ENCODE measurements at regions not wholly inside any gene's neighbourhood (a gene's known extent, or its start where the extent isn't known, plus 50 kb on each side); places are given as distances from the start of the nearest gene placed in this dataset.
A peak's percentile ranks its signal among the peaks of the same experiment; 100 is the strongest.

DNA sequence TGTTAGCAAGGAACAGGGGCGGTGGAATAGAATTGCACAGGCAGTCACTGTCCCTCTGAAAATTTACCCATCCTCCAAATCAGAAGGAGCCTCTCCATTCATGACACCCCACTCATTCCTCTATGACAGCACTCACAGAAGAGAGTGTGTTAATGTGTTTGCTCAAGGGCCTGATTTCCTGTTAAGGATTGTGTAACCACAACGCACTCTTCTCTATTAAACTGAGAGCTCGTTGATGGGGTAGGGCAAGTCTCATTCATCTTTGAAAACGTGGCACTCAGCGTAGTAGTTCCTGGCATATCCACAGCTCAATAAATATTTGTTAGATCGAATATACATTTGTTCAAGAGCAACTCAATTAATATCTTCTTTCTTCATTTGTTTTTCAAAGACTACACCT lies 106.4 kb downstream of the VAPA start:
- no peak overlapping the region for H3K4me3 ChIP-seq (ENCODE audit: low read length)
- WGBS (ENCODE audit: insufficient coverage, insufficient read length): no CpG with 5 or more reads among the region's 6 CpGs
- no peak for DNase-seq (ENCODE audit: low read depth, low spot score)
- no peaks in the 10 kb centered on the region for H3K27me3 ChIP-seq (ENCODE audit: control insufficient read depth, insufficient read depth, low read length)
- no peaks in the 10 kb centered on the region for H3K4me1 ChIP-seq (ENCODE audit: control insufficient read depth, insufficient read depth, low read length)
- no peaks in the 10 kb centered on the region for H3K36me3 ChIP-seq (ENCODE audit: control insufficient read depth, insufficient read depth, low read length)
- no peak overlapping the region for H3K27ac ChIP-seq (ENCODE audit: low read length)
- no peaks in the 10 kb centered on the region for H3K9me3 ChIP-seq (ENCODE audit: control insufficient read depth, insufficient read depth, low read length)

DNA sequence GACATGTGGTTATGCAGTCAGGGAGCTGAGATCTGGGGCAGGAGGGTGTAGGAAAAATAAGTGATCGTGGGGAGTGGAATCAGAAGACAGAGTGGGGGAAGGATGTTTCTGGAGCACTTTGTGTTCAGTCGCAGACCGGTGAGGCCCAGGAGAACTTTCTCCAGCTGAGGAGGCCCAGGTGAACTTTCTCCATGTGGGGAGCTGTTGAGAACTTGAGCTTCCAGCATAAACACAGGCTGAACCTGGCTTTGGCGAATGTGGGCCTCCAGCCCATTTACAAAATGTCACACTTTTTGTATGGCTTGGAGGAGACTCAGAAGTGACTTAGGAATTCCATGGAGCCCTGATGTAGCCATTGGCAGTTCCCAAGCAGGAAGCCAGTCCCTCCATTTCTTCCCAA lies 108.5 kb downstream of the VAPA start:
- no peaks in the 10 kb centered on the region for H3K36me3 ChIP-seq (ENCODE audit: control insufficient read depth, insufficient read depth, low read length)
- H3K9me3 ChIP-seq (ENCODE audit: control insufficient read depth, insufficient read depth, low read length): no peaks in the 10 kb centered on the region
- no peak overlapping the region for H3K4me3 ChIP-seq (ENCODE audit: low read length)
- WGBS (ENCODE audit: insufficient coverage, insufficient read length): no CpG with 5 or more reads among the region's 4 CpGs
- no peaks in the 10 kb centered on the region for H3K4me1 ChIP-seq (ENCODE audit: control insufficient read depth, insufficient read depth, low read length)
- DNase-seq (ENCODE audit: low read depth, low spot score): no peak
- no peak overlapping the region for H3K27ac ChIP-seq (ENCODE audit: low read length)
- H3K27me3 ChIP-seq (ENCODE audit: control insufficient read depth, insufficient read depth, low read length): no peaks in the 10 kb centered on the region

DNA sequence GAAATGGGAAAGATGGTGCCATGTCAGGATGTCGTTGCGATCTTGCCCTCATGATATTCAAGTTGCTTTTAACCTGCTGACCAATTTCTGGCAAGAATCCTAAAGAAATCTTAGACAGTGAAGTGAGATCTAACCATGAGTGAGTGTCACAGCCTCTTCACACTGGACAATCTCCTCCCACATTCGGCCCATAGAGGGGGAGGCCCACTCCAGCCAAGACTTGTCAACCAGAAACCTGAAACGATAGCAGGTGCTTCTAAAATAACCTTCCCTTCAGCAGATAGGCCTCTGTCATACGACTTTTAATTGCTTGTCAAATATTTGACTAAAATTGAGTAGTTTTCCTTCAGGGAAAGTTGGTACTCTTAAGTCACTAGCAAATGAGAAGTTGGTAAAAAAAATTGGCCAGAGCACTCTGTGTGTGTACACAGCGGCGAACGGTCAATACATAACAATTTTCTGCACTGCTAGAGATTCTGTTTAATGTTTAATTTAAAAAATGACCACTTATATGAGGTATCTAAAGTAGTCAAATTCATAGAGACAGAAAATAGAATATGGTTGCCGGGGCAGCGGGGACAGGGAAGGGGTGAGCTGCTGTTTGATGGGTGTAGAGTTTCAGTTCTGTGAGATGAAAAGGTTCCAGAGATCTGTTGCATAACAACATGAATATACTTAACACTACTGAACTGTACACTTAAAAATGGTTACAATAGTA lies 110.2 kb downstream of the VAPA start:
- Histone ChIP-seq H3K9me3 (ENCODE audit: control insufficient read depth, insufficient read depth, low read length) (no peaks in the 10 kb centered on the region), H3K27me3 (ENCODE audit: control insufficient read depth, insufficient read depth, low read length) (no peaks in the 10 kb centered on the region), H3K27ac (ENCODE audit: low read length) (no peak overlapping the region), H3K4me3 (ENCODE audit: low read length) (no peak overlapping the region), H3K36me3 (ENCODE audit: control insufficient read depth, insufficient read depth, low read length) (peaks cover 3% of the 10 kb centered on the region; the same call in 1 of the 2 replicates), H3K4me1 (ENCODE audit: control insufficient read depth, insufficient read depth, low read length) (no peaks in the 10 kb centered on the region)
- DNase-seq (ENCODE audit: low read depth, low spot score): no peak
- WGBS (ENCODE audit: insufficient coverage, insufficient read length): no CpG with 5 or more reads among the region's 10 CpGs

GRCh38 chr18:10025711-10026670 lies 112.2 kb downstream of the VAPA start:
- peaks cover 3% of the 10 kb centered on the region; the same call in 1 of the 2 replicates for H3K36me3 ChIP-seq (ENCODE audit: control insufficient read depth, insufficient read depth, low read length)
- no CpG with 5 or more reads among the region's 15 CpGs for WGBS (ENCODE audit: insufficient coverage, insufficient read length)
- no peak overlapping the region for H3K27ac ChIP-seq (ENCODE audit: low read length)
- H3K4me1 ChIP-seq (ENCODE audit: control insufficient read depth, insufficient read depth, low read length): no peaks in the 10 kb centered on the region
- H3K9me3 ChIP-seq (ENCODE audit: control insufficient read depth, insufficient read depth, low read length): no peaks in the 10 kb centered on the region
- DNase-seq (ENCODE audit: low read depth, low spot score): no peak
- no peak overlapping the region for H3K4me3 ChIP-seq (ENCODE audit: low read length)
- no peaks in the 10 kb centered on the region for H3K27me3 ChIP-seq (ENCODE audit: control insufficient read depth, insufficient read depth, low read length)

DNA sequence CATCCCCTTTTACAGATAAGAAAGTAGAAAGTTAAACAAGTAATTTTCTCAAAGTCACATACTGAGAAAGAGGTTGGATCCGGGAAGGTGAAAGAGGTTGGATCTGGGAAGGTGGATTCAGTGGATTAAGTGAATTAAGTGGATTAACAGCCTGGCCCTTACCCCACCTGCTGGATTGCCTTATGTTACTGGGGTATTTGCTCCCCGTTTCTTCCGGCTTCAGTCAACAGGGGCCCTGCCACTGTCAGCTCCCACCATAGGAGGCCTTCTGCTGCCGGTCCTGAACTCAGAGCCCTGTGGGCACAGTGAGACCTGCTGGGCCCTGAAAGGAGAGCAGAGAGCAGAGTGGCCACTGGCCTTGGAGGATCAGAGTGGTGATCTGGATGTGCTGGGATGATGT lies 113.2 kb downstream of the VAPA start:
- Histone ChIP-seq H3K27ac (ENCODE audit: low read length) (no peak overlapping the region), H3K27me3 (ENCODE audit: control insufficient read depth, insufficient read depth, low read length) (no peaks in the 10 kb centered on the region)
- WGBS (ENCODE audit: insufficient coverage, insufficient read length): no CpG with 5 or more reads among the region's 4 CpGs

DNA sequence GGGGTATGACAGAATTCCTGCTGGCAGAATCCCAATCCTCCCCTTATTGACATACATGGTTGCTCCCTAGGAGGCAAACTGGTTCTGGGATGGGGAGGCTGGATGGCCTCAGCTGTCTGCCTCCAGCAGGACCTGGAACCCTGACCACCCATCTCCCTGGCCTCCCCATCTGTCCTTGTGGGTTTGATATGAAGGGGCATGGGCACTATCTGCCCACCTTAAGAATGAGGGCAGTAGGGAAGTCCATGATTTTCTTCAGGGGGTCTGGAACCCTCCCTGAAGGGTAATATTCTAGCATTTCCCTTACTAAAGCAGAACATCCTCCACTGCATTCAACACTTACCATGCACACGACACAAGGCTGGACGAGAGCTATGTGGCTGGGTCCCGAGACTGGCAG lies 113.6 kb downstream of the VAPA start:
- peaks cover 3% of the 10 kb centered on the region; the same call in 1 of the 2 replicates for H3K36me3 ChIP-seq (ENCODE audit: control insufficient read depth, insufficient read depth, low read length)
- H3K4me3 ChIP-seq (ENCODE audit: low read length): no peak overlapping the region
- WGBS (ENCODE audit: insufficient coverage, insufficient read length): no CpG with 5 or more reads among the region's 3 CpGs
- H3K27me3 ChIP-seq (ENCODE audit: control insufficient read depth, insufficient read depth, low read length): no peaks in the 10 kb centered on the region
- no peaks in the 10 kb centered on the region for H3K9me3 ChIP-seq (ENCODE audit: control insufficient read depth, insufficient read depth, low read length)
- DNase-seq (ENCODE audit: low read depth, low spot score): no peak
- peaks cover 3% of the 10 kb centered on the region for H3K4me1 ChIP-seq (ENCODE audit: control insufficient read depth, insufficient read depth, low read length)
- H3K27ac ChIP-seq (ENCODE audit: low read length): no peak overlapping the region

More for the DNA sequence above, 113.2 kb downstream of the VAPA start:
- Histone ChIP-seq H3K4me1 (ENCODE audit: control insufficient read depth, insufficient read depth, low read length) (peaks cover under 1% of the 10 kb centered on the region; the same call in 1 of the 2 replicates), H3K4me3 (ENCODE audit: low read length) (no peak overlapping the region), H3K36me3 (ENCODE audit: control insufficient read depth, insufficient read depth, low read length) (peaks cover 3% of the 10 kb centered on the region; the same call in 1 of the 2 replicates), H3K9me3 (ENCODE audit: control insufficient read depth, insufficient read depth, low read length) (no peaks in the 10 kb centered on the region)
- no peak for DNase-seq (ENCODE audit: low read depth, low spot score)

- no peaks in the 10 kb centered on the region for H3K9me3 ChIP-seq (ENCODE audit: control insufficient read depth, insufficient read depth, low read length)
- WGBS (ENCODE audit: insufficient coverage, insufficient read length): no CpG with 5 or more reads among the region's 10 CpGs
- H3K27ac ChIP-seq (ENCODE audit: low read length): no peak overlapping the region
- peaks cover 3% of the 10 kb centered on the region; the same call in 1 of the 2 replicates for H3K36me3 ChIP-seq (ENCODE audit: control insufficient read depth, insufficient read depth, low read length)
- no peaks in the 10 kb centered on the region for H3K27me3 ChIP-seq (ENCODE audit: control insufficient read depth, insufficient read depth, low read length)
- no peak overlapping the region for H3K4me3 ChIP-seq (ENCODE audit: low read length)
- peaks cover 3% of the 10 kb centered on the region for H3K4me1 ChIP-seq (ENCODE audit: control insufficient read depth, insufficient read depth, low read length)
- DNase-seq (ENCODE audit: low read depth, low spot score): no peak
Measured at GRCh38 chr18:10029711-10030110, 115.9 kb downstream of the VAPA start.

GRCh38 chr18:10030816-10031541 lies 117.2 kb downstream of the VAPA start:
- Histone ChIP-seq H3K27ac (ENCODE audit: low read length) (no peak overlapping the region), H3K27me3 (ENCODE audit: control insufficient read depth, insufficient read depth, low read length) (no peaks in the 10 kb centered on the region), H3K4me3 (ENCODE audit: low read length) (no peak overlapping the region), H3K9me3 (ENCODE audit: control insufficient read depth, insufficient read depth, low read length) (no peaks in the 10 kb centered on the region), H3K4me1 (ENCODE audit: control insufficient read depth, insufficient read depth, low read length) (peaks cover 3% of the 10 kb centered on the region), H3K36me3 (ENCODE audit: control insufficient read depth, insufficient read depth, low read length) (peaks cover 3% of the 10 kb centered on the region; the same call in 1 of the 2 replicates)
- DNase-seq (ENCODE audit: low read depth, low spot score): no peak
- no CpG with 5 or more reads among the region's 25 CpGs for WGBS (ENCODE audit: insufficient coverage, insufficient read length)

GRCh38 chr18:10032331-10033015 lies 118.7 kb downstream of the VAPA start:
- DNase-seq (ENCODE audit: low read depth, low spot score): no peak
- WGBS (ENCODE audit: insufficient coverage, insufficient read length): no CpG with 5 or more reads among the region's 46 CpGs
- Histone ChIP-seq H3K27ac (ENCODE audit: low read length) (no peak overlapping the region), H3K9me3 (ENCODE audit: control insufficient read depth, insufficient read depth, low read length) (no peaks in the 10 kb centered on the region), H3K4me3 (ENCODE audit: low read length) (peak overlapping the region; percentile 13; the same call in 1 of the 2 replicates), H3K36me3 (ENCODE audit: control insufficient read depth, insufficient read depth, low read length) (peaks cover 3% of the 10 kb centered on the region; the same call in 1 of the 2 replicates), H3K4me1 (ENCODE audit: control insufficient read depth, insufficient read depth, low read length) (peaks cover 3% of the 10 kb centered on the region), H3K27me3 (ENCODE audit: control insufficient read depth, insufficient read depth, low read length) (no peaks in the 10 kb centered on the region)
